Left lung (tissue), 4 donors: ENCODE measurements at regions not wholly inside any gene's neighbourhood (a gene's known extent, or its start where the extent isn't known, plus 50 kb on each side); places are given as distances from the start of the nearest gene placed in this dataset.
"Not testable (repeated sequence)": the region's sequence is repeated elsewhere in the genome, so short reads cannot be mapped to it uniquely, and the experiment has no call there.

Experiments
- ATAC-seq: fragments of 200-7000 bp; cut with Tn5 transposase; one replicate; pipeline ENCODE4 v1.9.1; 2020; ENCODE audit warnings: moderate library complexity
- DNase-seq, 4 donors: peaks; one replicate each; pipeline ENCODE4 v3.0.0-alpha.2; 2013 to 2020
- H3K27ac ChIP-seq, 2 donors: fragments of 200-600 bp; sonication (generic) in 1 of 2; one replicate each; pipeline versions ENCODE4 v1.5.0 to v1.8.0; 2020 to 2021
- H3K27me3 ChIP-seq, 2 donors: fragments of 200-600 bp; sonication (generic) in 1 of 2; one replicate each; pipeline versions ENCODE4 v1.5.0 to v1.8.0; 2020 to 2021
- H3K36me3 ChIP-seq, 2 donors: fragments of 200-600 bp; sonication (generic) in 1 of 2; one replicate each; pipeline versions ENCODE4 v1.5.0 to v1.8.0; 2020 to 2021
- H3K4me1 ChIP-seq, 2 donors: fragments of 200-600 bp; one replicate each; pipeline ENCODE4 v1.8.0; 2021
- H3K4me3 ChIP-seq, 2 donors: fragments of 200-600 bp; sonication (generic) in 1 of 2; one replicate each; pipeline versions ENCODE4 v1.5.0 to v1.8.0; 2020 to 2021; ENCODE audit warnings: mild to moderate bottlenecking in 1 of 2
- H3K9me3 ChIP-seq, 2 donors: fragments of 200-600 bp; sonication (generic) in 1 of 2; one replicate each; pipeline versions ENCODE4 v1.5.0 to v1.8.0; 2020 to 2021
- CTCF ChIP-seq, 2 donors: fragments of 200-600 bp; sonication (generic) in 1 of 2; IDR thresholded peaks; one replicate each; pipeline versions ENCODE4 v1.5.0 to v1.8.0; 2021; ENCODE audit warnings: antibody characterized with exemption in 2 of 2
- intact Hi-C, 2 donors: fragments of 100-400 bp; cut with DNase I; formaldehyde crosslinking; loops; one replicate each; pipeline versions ENCODE4 v1.11.2 to v1.14.2; 2022
- donor health status: DM: no; HTN: yes; CAD: no.
- donor health status: DM: no; HTN: no; CAD: no.

DNA sequence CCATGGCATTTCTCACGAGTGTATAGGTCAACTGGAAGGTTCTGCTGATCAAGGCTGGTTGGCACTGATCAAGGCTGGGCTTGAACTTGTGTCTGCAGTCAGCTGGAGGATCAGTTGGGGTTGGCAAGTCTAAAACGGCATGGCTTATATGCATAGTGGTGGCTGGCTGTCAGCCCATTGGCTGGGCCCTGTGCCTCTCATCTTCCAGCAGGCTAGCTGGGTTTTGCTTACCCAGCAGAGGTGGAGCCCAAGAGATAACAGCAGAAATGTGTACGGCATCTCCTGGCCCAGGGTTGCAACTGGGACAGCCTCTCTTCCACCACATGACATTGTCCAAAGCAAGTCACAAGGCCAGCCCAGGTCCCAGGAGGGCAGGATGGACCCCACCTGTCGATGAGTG, 158.2 kb downstream of the BMP7 start:
- peaks cover 0 to 4% of the 10 kb centered on the region in 2 donors for H3K27me3 ChIP-seq
- ATAC-seq (no peak), DNase-seq (no peak)
- H3K27ac ChIP-seq: no peak overlapping the region
- no peaks in the 10 kb centered on the region for H3K4me1 ChIP-seq
- no peaks in the 10 kb centered on the region for H3K36me3 ChIP-seq
- no peak overlapping the region for H3K4me3 ChIP-seq
- no peak for TF ChIP-seq CTCF (IDR thresholded peaks at IDR 0.05)
- H3K9me3 ChIP-seq: no peaks in the 10 kb centered on the region
- intact Hi-C loops: no loop called here

GRCh38 chr20:57108742-57109570, 157.5 kb downstream of the BMP7 start:
- no peaks in the 10 kb centered on the region for H3K36me3 ChIP-seq
- intact Hi-C loops: no loop called here

DNA sequence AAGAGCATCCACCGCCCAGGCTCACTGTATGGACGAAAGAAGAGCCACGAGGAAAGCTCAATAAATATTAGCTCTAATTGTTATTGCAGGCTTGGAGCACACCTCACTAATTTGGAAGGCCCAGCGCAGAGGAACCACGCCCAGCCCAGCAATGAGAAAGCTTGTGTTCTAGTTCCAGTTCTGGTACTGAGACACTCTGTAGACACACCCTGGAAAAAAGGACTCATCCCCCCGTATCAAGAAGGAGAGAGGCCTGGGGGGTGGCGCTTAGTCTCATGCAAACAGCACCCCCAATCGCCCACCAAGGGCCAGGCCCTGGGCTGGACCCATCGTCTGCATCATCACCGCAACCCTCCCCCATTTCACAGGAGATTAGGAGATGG, 156.9 kb downstream of the BMP7 start:
- no peaks in the 10 kb centered on the region for H3K36me3 ChIP-seq
- no peak for TF ChIP-seq CTCF (IDR thresholded peaks at IDR 0.05)
- H3K4me3 ChIP-seq: no peak overlapping the region
- DNase-seq: no peak
- peaks cover 0 to 6% of the 10 kb centered on the region in 2 donors for H3K27me3 ChIP-seq
- H3K27ac ChIP-seq: no peak overlapping the region
- no peak for ATAC-seq
- H3K9me3 ChIP-seq: no peaks in the 10 kb centered on the region
- no peaks in the 10 kb centered on the region for H3K4me1 ChIP-seq
- intact Hi-C loops: no loop called here

More at GRCh38 chr20:57108742-57109570, 157.5 kb downstream of the BMP7 start:
- Histone ChIP-seq H3K4me3 (no peak overlapping the region), H3K27me3 (peaks cover 0 to 4% of the 10 kb centered on the region in 2 donors), H3K9me3 (no peaks in the 10 kb centered on the region), H3K27ac (no peak overlapping the region), H3K4me1 (no peaks in the 10 kb centered on the region)
- DNase-seq (peak in 2 of 4 donors; percentile 50 to 76), ATAC-seq (peak; percentile 38)
- no peak for TF ChIP-seq CTCF (IDR thresholded peaks at IDR 0.05)

GRCh38 chr20:57110121-57111027, 156.1 kb downstream of the BMP7 start:
- H3K9me3 ChIP-seq, DNase-seq, H3K4me1 ChIP-seq, H3K4me3 ChIP-seq, ATAC-seq, H3K36me3 ChIP-seq, H3K27ac ChIP-seq, intact Hi-C loops, H3K27me3 ChIP-seq: not testable (repeated sequence)

DNA sequence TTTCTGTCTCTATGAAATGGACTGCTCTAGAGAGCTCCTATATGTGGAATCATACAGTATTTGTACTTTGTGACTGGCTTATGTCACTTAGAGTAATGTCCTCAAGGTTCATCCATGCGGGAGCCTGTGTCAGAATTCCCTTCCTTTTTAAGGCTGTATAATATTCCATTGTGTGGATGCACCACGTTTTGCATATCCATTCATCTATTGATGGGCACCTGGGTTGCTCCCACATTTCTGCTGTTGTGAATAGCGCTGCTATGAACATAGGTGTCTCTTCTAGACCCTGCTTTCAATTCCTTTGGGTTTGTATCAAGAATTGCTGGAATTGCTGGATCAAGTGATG, 155.4 kb downstream of the BMP7 start:
- DNase-seq: no peak
- TF ChIP-seq CTCF (IDR thresholded peaks at IDR 0.05): no peak
- Histone ChIP-seq H3K27me3 (peaks cover 0 to 9% of the 10 kb centered on the region in 2 donors), H3K9me3 (no peaks in the 10 kb centered on the region), H3K27ac (no peak overlapping the region), H3K4me1 (no peaks in the 10 kb centered on the region), H3K36me3 (no peaks in the 10 kb centered on the region), H3K4me3 (no peak overlapping the region)
- ATAC-seq: no peak
- intact Hi-C loops: no loop called here
